ENCODE measurements at regions not wholly inside any gene's neighbourhood (a gene's known extent, or its start where the extent isn't known, plus 50 kb on each side); places are given as distances from the start of the nearest gene placed in this dataset.

DNA sequence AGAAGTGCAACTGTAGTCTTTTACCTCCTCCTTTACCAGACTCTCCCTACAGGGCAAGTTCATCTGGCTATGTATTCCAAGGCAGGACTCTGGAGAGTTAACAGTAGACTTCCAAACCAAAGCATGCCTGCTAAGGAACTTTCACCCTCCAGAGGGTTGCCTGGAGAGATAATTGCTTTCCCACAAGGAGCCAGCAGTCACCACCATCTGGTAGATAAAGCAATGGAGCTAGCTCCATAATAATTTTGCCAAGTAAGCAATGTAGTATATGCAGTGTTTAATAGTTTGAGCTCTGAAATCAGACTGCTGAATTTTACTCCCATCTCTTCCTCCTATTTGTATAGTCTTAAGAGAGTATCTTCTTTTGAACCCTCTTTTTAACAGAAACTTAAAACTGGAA, 566.8 kb upstream of the PTGER4 start:
- TF ChIP-seq EZH2 (IDR thresholded peaks at IDR 0.05; ENCODE audit: low read length, unreplicated experiment), result no peak
- TF ChIP-seq, protein P1, sequence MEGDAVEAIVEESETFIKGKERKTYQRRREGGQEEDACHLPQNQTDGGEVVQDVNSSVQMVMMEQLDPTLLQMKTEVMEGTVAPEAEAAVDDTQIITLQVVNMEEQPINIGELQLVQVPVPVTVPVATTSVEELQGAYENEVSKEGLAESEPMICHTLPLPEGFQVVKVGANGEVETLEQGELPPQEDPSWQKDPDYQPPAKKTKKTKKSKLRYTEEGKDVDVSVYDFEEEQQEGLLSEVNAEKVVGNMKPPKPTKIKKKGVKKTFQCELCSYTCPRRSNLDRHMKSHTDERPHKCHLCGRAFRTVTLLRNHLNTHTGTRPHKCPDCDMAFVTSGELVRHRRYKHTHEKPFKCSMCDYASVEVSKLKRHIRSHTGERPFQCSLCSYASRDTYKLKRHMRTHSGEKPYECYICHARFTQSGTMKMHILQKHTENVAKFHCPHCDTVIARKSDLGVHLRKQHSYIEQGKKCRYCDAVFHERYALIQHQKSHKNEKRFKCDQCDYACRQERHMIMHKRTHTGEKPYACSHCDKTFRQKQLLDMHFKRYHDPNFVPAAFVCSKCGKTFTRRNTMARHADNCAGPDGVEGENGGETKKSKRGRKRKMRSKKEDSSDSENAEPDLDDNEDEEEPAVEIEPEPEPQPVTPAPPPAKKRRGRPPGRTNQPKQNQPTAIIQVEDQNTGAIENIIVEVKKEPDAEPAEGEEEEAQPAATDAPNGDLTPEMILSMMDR (conservative IDR thresholded peaks at IDR 0.05; ENCODE audit: low read depth, low read length), result no peak
